ENCODE measurements at regions not wholly inside any gene's neighbourhood (a gene's known extent, or its start where the extent isn't known, plus 50 kb on each side); places are given as distances from the start of the nearest gene placed in this dataset.

GRCh38 chr16:60510208-60510607 is 1526.0 kb downstream of the CDH8 start:
- TF ChIP-seq MAX (IDR thresholded peaks at IDR 0.05), result no peak
- TF ChIP-seq, protein P1, sequence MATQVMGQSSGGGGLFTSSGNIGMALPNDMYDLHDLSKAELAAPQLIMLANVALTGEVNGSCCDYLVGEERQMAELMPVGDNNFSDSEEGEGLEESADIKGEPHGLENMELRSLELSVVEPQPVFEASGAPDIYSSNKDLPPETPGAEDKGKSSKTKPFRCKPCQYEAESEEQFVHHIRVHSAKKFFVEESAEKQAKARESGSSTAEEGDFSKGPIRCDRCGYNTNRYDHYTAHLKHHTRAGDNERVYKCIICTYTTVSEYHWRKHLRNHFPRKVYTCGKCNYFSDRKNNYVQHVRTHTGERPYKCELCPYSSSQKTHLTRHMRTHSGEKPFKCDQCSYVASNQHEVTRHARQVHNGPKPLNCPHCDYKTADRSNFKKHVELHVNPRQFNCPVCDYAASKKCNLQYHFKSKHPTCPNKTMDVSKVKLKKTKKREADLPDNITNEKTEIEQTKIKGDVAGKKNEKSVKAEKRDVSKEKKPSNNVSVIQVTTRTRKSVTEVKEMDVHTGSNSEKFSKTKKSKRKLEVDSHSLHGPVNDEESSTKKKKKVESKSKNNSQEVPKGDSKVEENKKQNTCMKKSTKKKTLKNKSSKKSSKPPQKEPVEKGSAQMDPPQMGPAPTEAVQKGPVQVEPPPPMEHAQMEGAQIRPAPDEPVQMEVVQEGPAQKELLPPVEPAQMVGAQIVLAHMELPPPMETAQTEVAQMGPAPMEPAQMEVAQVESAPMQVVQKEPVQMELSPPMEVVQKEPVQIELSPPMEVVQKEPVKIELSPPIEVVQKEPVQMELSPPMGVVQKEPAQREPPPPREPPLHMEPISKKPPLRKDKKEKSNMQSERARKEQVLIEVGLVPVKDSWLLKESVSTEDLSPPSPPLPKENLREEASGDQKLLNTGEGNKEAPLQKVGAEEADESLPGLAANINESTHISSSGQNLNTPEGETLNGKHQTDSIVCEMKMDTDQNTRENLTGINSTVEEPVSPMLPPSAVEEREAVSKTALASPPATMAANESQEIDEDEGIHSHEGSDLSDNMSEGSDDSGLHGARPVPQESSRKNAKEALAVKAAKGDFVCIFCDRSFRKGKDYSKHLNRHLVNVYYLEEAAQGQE (IDR thresholded peaks at IDR 0.05; ENCODE audit: low read depth), result no peak
- no peak for TF ChIP-seq ZBTB7A (IDR thresholded peaks at IDR 0.05; ENCODE audit: low read depth)
- TF ChIP-seq CEBPB (IDR thresholded peaks at IDR 0.05), result no peak
- TF ChIP-seq RAD21 (IDR thresholded peaks at IDR 0.05; ENCODE audit: low read depth), result no peak
- no peak for TF ChIP-seq TAF1 (IDR thresholded peaks at IDR 0.05; ENCODE audit: low read depth)
- no peak for TF ChIP-seq FOXM1 (IDR thresholded peaks at IDR 0.05; ENCODE audit: borderline replicate concordance, low read depth)
